HCT116 (cell line): ENCODE measurements at regions not wholly inside any gene's neighbourhood (a gene's known extent, or its start where the extent isn't known, plus 50 kb on each side); places are given as distances from the start of the nearest gene placed in this dataset.

Source experiments
- ATAC-seq: fragments of 200-7000 bp; cut with Tn5 transposase; 2 replicates; pipeline ENCODE4 v1.9.1; 2020; ENCODE audit warnings: mild to moderate bottlenecking, moderate library complexity
- BruUV-seq: library from RNA; stranded (reverse); fragments of 400-500 nt; replicated peaks from 2 replicates; lab custom pipeline; 2021; lab: Mats Ljungman, UMichigan
- CTCF ChIA-PET: fragments of 300-600 bp; sonication (Branson Sonifier 250); formaldehyde crosslinking; loops from one replicate; lab custom pipeline; 2021; ENCODE audit warnings: antibody characterized with exemption; lab: Charles Lee
- POLR2A ChIA-PET: fragments of 300-600, 350-600 bp; sonication (Branson Sonifier 250); formaldehyde crosslinking; loops from one replicate; lab custom pipeline; 2021; ENCODE audit warnings: antibody characterized with exemption; lab: Charles Lee
- RAD21 ChIA-PET, 2 experiments: fragments of 300-600 bp; sonication (Branson Sonifier 250); formaldehyde crosslinking; loops; one replicate each; lab custom pipeline; 2023; ENCODE audit warnings: low total read pairs in 2 of 2; ENCODE audit not compliant: uncharacterized antibody in 2 of 2, unreplicated experiment in 2 of 2, low non-redundant PET in 1 of 2; lab: Charles Lee
- DNase-seq: peaks from one replicate; pipeline ENCODE4 v3.0.0-alpha.2; 2010; ENCODE audit warnings: low read depth, low spot score
- H2AFZ ChIP-seq: fragments of 200-600 bp; shearing (Covaris generic), sonication (generic); 2 replicates; pipeline ENCODE4 v1.6.1; 2017; ENCODE audit warnings: low read depth, mixed run types, mixed read lengths, antibody characterized with exemption, low read length; ENCODE audit not compliant: poor library complexity, severe bottlenecking
- H3K27ac ChIP-seq: 2 replicates; pipeline ENCODE4 v1.5.1; 2012; ENCODE audit warnings: low read depth, low read length
- H3K27me3 ChIP-seq: fragments of 200-600 bp; sonication (generic); 2 replicates; pipeline ENCODE4 v1.6.1; 2016; ENCODE audit warnings: mixed run types, low read length, mixed read lengths; ENCODE audit not compliant: insufficient read depth
- H3K36me3 ChIP-seq, 2 experiments: fragments of 200-500 bp in 1 of 2; fragments of 200-600 bp in 1 of 2; sonication (Bioruptor generic) in 1 of 2; sonication (generic) in 1 of 2; 2 replicates each; pipeline versions ENCODE4 v1.5.1 to v1.6.1; 2014 to 2016; ENCODE audit warnings: low read length in 2 of 2, inconsistent platforms in 1 of 2, mixed read lengths in 1 of 2, mixed run types in 1 of 2; ENCODE audit not compliant: insufficient read depth in 2 of 2, control insufficient read depth in 1 of 2
- H3K4me1 ChIP-seq, 2 experiments: fragments of 200-600 bp in 1 of 2; sonication (generic) in 1 of 2; 2 replicates each; pipeline versions ENCODE4 v1.5.1 to v1.6.1; 2012 to 2017; ENCODE audit warnings: low read length in 2 of 2, inconsistent platforms in 1 of 2, mild to moderate bottlenecking in 1 of 2, mixed read lengths in 1 of 2, mixed run types in 1 of 2, moderate library complexity in 1 of 2; ENCODE audit not compliant: insufficient read depth in 2 of 2, control insufficient read depth in 1 of 2
- H3K4me2 ChIP-seq: fragments of 200-600 bp; sonication (generic); 2 replicates; pipeline ENCODE4 v1.6.1; 2017; ENCODE audit warnings: mixed run types, low read length, mixed read lengths
- H3K4me3 ChIP-seq, 2 experiments: fragments of 200-600 bp in 1 of 2; sonication (generic) in 1 of 2; replicated peaks in 1 of 2; 2 replicates each; pipeline ENCODE4 v1.5.1; 2011 to 2016; ENCODE audit warnings: low read length in 2 of 2, control low read depth in 1 of 2, low read depth in 1 of 2, mild to moderate bottlenecking in 1 of 2, mixed read lengths in 1 of 2, mixed run types in 1 of 2
- H3K79me2 ChIP-seq: fragments of 200-600 bp; sonication (generic); 2 replicates; pipeline ENCODE4 v1.6.1; 2017; ENCODE audit warnings: mild to moderate bottlenecking, mixed run types, low read length, moderate library complexity, mixed read lengths; ENCODE audit not compliant: insufficient read depth
- H3K9ac ChIP-seq: fragments of 200-600 bp; sonication (generic); 2 replicates; pipeline ENCODE4 v1.6.1; 2016; ENCODE audit warnings: low read length, mixed read lengths
- H3K9me2 ChIP-seq: fragments of 200-600 bp; sonication (generic), shearing (Covaris generic); 2 replicates; pipeline ENCODE4 v1.6.1; 2017; ENCODE audit warnings: mixed run types, mild to moderate bottlenecking, moderate library complexity; ENCODE audit not compliant: insufficient read depth
- H3K9me3 ChIP-seq, 2 experiments: fragments of 200-500 bp in 1 of 2; fragments of 200-600 bp in 1 of 2; sonication (Bioruptor generic) in 1 of 2; sonication (generic) in 1 of 2; 2 replicates each; pipeline ENCODE4 v1.6.1; 2014 to 2017; ENCODE audit warnings: low read length in 2 of 2, mixed read lengths in 2 of 2, inconsistent platforms in 1 of 2, low read depth in 1 of 2, mild to moderate bottlenecking in 1 of 2, mixed run types in 1 of 2, moderate library complexity in 1 of 2; ENCODE audit not compliant: control insufficient read depth in 1 of 2, insufficient read depth in 1 of 2
- H4K20me1 ChIP-seq: fragments of 200-600 bp; sonication (generic), shearing (Covaris generic); 2 replicates; pipeline ENCODE4 v1.6.1; 2017; ENCODE audit warnings: mixed run types, mild to moderate bottlenecking, moderate library complexity; ENCODE audit not compliant: insufficient read depth
- CEBPB ChIP-seq: IDR thresholded peaks from 2 replicates; pipeline ENCODE4 v1.6.1; 2012; ENCODE audit warnings: low read depth
- EGR1 ChIP-seq: IDR thresholded peaks from 2 replicates; pipeline ENCODE4 v1.6.1; 2012; ENCODE audit warnings: low read depth
- ELF1 ChIP-seq: IDR thresholded peaks from 2 replicates; pipeline ENCODE4 v1.6.1; 2012; ENCODE audit warnings: low read depth, borderline replicate concordance
- JUND ChIP-seq: IDR thresholded peaks from 2 replicates; pipeline ENCODE4 v1.6.1; 2012
- RAD21 ChIP-seq: IDR thresholded peaks from 2 replicates; pipeline ENCODE4 v1.6.1; 2012; ENCODE audit warnings: low read depth, mild to moderate bottlenecking
- SIN3A ChIP-seq: IDR thresholded peaks from 2 replicates; pipeline ENCODE4 v1.6.1; 2012; ENCODE audit warnings: low read depth
- SRF ChIP-seq: IDR thresholded peaks from 2 replicates; pipeline ENCODE4 v1.6.1; 2012; ENCODE audit warnings: low read depth
- ZFX ChIP-seq: fragments of 450-650 bp; IDR thresholded peaks from 2 replicates; pipeline ENCODE4 v1.6.1; 2017
- ZNF274 ChIP-seq: fragments of 200-500 bp; sonication (Bioruptor generic); IDR thresholded peaks from 2 replicates; pipeline ENCODE4 v1.6.1; 2014; ENCODE audit warnings: mild to moderate bottlenecking, low read depth, low read length, inconsistent platforms
- intact Hi-C: fragments of 100-400 bp; cut with micrococcal nuclease; formaldehyde crosslinking; loops from 2 replicates; pipeline ENCODE4 v1.10.0; 2022
- TF ChIP-seq, protein P1 (sequence below): IDR thresholded peaks from 2 replicates; pipeline ENCODE4 v1.6.1; 2012; ENCODE audit warnings: low read depth
- TF ChIP-seq, protein P2 (sequence below), 3 experiments: fragments of 200-600 bp in 1 of 3; sonication (generic) in 1 of 3; IDR thresholded peaks in 2 of 3; conservative IDR thresholded peaks in 1 of 3; 2 replicates each; pipeline ENCODE4 v1.5.1; 2012 to 2017; ENCODE audit warnings: low read depth in 2 of 3, low read length in 2 of 3, antibody characterized with exemption in 1 of 3, borderline replicate concordance in 1 of 3, control low read depth in 1 of 3, mild to moderate bottlenecking in 1 of 3, mixed read lengths in 1 of 3, mixed run types in 1 of 3, moderate library complexity in 1 of 3; ENCODE audit not compliant: insufficient read depth in 1 of 3
- TF ChIP-seq, protein P3 (sequence below): IDR thresholded peaks from 2 replicates; pipeline ENCODE4 v1.6.1; 2012

DNA sequence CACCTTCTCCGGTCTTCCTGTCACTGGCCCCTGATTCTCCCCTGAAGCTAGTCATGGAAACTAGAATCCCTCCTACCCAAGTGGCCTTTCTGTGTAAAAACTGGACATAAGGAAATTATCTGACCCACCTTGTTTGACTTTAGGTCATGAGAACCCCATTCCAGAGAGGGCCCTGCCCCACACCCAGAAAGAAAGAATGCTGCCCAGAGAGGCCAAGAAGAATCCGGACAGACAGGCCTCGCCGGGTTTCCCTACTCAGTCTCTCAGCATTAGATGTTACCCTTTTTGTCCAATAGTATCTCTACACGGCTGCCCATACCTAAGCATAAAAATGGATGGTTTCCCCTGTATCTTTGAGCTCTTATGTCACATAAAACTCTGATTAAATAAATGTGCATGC lies 83.3 kb upstream of the HELT start (continued):
- TF ChIP-seq EGR1 (no peak), ELF1 (no peak), CEBPB (no peak)

DNA sequence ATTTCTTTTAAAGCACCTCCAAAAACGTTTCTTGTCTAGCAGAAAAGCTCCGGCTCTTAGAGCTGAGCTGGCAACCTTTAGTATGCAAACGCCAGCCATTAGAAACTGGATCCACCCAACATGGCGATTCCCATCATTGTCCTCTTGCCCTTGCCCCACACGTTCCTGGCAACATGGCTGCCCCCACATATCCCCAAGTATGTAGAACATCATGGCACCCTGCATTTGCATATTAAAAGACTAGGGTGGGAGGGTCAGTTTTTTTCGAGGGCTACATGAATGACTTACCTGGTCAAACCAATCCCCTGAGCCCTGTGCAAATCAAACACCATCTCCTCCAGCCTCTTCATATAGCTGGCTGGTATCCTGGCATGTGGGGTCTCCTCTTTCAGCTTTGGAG lies 82.2 kb upstream of the HELT start:
- ChIA-PET POLR2A (no interaction called here), RAD21 (no interaction called here), CTCF (no interaction called here)
- Histone ChIP-seq H3K27me3 (no peaks in the 10 kb centered on the region), H3K4me1 (no peaks in the 10 kb centered on the region), H3K4me2 (no peak overlapping the region), H3K9me2 (no peaks in the 10 kb centered on the region), H3K4me3 (no peak overlapping the region), H3K79me2 (no peaks in the 10 kb centered on the region)
- ATAC-seq (no peak), DNase-seq (no peak)
- BruUV-seq: no TSS peak
- TF ChIP-seq ZFX (no peak), RAD21 (no peak), SIN3A (no peak), ZNF274 (no peak), SRF (no peak), EGR1 (no peak), ELF1 (no peak), JUND (no peak)
- TF ChIP-seq, protein P1, sequence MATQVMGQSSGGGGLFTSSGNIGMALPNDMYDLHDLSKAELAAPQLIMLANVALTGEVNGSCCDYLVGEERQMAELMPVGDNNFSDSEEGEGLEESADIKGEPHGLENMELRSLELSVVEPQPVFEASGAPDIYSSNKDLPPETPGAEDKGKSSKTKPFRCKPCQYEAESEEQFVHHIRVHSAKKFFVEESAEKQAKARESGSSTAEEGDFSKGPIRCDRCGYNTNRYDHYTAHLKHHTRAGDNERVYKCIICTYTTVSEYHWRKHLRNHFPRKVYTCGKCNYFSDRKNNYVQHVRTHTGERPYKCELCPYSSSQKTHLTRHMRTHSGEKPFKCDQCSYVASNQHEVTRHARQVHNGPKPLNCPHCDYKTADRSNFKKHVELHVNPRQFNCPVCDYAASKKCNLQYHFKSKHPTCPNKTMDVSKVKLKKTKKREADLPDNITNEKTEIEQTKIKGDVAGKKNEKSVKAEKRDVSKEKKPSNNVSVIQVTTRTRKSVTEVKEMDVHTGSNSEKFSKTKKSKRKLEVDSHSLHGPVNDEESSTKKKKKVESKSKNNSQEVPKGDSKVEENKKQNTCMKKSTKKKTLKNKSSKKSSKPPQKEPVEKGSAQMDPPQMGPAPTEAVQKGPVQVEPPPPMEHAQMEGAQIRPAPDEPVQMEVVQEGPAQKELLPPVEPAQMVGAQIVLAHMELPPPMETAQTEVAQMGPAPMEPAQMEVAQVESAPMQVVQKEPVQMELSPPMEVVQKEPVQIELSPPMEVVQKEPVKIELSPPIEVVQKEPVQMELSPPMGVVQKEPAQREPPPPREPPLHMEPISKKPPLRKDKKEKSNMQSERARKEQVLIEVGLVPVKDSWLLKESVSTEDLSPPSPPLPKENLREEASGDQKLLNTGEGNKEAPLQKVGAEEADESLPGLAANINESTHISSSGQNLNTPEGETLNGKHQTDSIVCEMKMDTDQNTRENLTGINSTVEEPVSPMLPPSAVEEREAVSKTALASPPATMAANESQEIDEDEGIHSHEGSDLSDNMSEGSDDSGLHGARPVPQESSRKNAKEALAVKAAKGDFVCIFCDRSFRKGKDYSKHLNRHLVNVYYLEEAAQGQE: no peak
- TF ChIP-seq, protein P2, sequence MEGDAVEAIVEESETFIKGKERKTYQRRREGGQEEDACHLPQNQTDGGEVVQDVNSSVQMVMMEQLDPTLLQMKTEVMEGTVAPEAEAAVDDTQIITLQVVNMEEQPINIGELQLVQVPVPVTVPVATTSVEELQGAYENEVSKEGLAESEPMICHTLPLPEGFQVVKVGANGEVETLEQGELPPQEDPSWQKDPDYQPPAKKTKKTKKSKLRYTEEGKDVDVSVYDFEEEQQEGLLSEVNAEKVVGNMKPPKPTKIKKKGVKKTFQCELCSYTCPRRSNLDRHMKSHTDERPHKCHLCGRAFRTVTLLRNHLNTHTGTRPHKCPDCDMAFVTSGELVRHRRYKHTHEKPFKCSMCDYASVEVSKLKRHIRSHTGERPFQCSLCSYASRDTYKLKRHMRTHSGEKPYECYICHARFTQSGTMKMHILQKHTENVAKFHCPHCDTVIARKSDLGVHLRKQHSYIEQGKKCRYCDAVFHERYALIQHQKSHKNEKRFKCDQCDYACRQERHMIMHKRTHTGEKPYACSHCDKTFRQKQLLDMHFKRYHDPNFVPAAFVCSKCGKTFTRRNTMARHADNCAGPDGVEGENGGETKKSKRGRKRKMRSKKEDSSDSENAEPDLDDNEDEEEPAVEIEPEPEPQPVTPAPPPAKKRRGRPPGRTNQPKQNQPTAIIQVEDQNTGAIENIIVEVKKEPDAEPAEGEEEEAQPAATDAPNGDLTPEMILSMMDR (IDR thresholded peaks at IDR 0.05 in 2 of 3, conservative IDR thresholded peaks at IDR 0.05 in 1 of 3; ENCODE audit: borderline replicate concordance in 1 of 3, insufficient read depth in 1 of 3, low read depth in 2 of 3, low read length in 2 of 3): no peak
- TF ChIP-seq, protein P3, sequence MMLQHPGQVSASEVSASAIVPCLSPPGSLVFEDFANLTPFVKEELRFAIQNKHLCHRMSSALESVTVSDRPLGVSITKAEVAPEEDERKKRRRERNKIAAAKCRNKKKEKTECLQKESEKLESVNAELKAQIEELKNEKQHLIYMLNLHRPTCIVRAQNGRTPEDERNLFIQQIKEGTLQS: no peak
- TF ChIP-seq, all 23 proteins: peak for 0
- Histone ChIP-seq H3K36me3 (no peaks in the 10 kb centered on the region), H3K9me3 (no peaks in the 10 kb centered on the region), H3K9ac (no peak overlapping the region), H2AFZ (no peak overlapping the region), H3K27ac (no peak overlapping the region), H4K20me1 (no peaks in the 10 kb centered on the region)
- intact Hi-C loops: no loop called here
